ENCODE measurements at regions not wholly inside any gene's neighbourhood (a gene's known extent, or its start where the extent isn't known, plus 50 kb on each side); places are given as distances from the start of the nearest gene placed in this dataset.

DNA sequence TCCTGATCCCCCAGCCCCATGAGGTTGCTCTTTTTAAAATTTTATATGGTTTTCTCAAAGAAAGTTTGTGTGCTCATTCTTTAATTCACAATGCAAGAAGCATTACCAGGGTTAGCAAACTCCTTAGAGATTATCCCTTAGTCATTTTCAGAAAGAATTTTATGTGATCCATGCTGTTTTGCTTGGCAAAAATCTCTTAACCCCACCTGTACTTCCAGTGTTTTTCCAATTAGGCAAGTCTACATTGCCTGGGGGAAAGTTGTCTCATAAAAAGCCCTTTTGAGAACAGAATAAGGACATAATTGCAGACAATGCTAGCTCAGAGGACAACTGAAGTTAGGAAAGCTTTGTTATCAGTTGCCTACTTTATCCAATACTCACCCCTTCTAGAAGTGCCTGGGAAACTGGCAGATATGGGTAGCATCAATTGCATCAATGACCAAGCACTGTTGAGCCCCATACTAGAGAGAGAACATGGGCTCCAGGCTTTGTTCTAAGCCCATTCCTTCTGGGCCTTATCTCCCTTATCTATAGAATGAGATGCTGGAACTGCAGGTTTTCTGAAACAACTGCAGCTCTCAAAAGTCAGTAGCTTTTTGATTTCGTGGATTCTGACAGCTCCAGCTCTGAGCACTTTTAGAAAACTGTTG, 265.9 kb upstream of the SPHKAP start:
- TF ChIP-seq ZFP36L1 (CRISPR knock-in tag; IDR thresholded peaks at IDR 0.05) (no peak), REPIN1 (CRISPR knock-in tag; IDR thresholded peaks at IDR 0.05; ENCODE audit: borderline replicate concordance, low read depth) (no peak), PLRG1 (conservative IDR thresholded peaks at IDR 0.05) (no peak), JUNB (CRISPR knock-in tag; IDR thresholded peaks at IDR 0.05; ENCODE audit: borderline replicate concordance) (no peak), POLR2AphosphoS5 (IDR thresholded peaks at IDR 0.05; ENCODE audit: low read depth, low read length) (no peak), HMG20A (CRISPR knock-in tag; IDR thresholded peaks at IDR 0.05; ENCODE audit: borderline replicate concordance) (no peak)
- TF ChIP-seq, protein P1, sequence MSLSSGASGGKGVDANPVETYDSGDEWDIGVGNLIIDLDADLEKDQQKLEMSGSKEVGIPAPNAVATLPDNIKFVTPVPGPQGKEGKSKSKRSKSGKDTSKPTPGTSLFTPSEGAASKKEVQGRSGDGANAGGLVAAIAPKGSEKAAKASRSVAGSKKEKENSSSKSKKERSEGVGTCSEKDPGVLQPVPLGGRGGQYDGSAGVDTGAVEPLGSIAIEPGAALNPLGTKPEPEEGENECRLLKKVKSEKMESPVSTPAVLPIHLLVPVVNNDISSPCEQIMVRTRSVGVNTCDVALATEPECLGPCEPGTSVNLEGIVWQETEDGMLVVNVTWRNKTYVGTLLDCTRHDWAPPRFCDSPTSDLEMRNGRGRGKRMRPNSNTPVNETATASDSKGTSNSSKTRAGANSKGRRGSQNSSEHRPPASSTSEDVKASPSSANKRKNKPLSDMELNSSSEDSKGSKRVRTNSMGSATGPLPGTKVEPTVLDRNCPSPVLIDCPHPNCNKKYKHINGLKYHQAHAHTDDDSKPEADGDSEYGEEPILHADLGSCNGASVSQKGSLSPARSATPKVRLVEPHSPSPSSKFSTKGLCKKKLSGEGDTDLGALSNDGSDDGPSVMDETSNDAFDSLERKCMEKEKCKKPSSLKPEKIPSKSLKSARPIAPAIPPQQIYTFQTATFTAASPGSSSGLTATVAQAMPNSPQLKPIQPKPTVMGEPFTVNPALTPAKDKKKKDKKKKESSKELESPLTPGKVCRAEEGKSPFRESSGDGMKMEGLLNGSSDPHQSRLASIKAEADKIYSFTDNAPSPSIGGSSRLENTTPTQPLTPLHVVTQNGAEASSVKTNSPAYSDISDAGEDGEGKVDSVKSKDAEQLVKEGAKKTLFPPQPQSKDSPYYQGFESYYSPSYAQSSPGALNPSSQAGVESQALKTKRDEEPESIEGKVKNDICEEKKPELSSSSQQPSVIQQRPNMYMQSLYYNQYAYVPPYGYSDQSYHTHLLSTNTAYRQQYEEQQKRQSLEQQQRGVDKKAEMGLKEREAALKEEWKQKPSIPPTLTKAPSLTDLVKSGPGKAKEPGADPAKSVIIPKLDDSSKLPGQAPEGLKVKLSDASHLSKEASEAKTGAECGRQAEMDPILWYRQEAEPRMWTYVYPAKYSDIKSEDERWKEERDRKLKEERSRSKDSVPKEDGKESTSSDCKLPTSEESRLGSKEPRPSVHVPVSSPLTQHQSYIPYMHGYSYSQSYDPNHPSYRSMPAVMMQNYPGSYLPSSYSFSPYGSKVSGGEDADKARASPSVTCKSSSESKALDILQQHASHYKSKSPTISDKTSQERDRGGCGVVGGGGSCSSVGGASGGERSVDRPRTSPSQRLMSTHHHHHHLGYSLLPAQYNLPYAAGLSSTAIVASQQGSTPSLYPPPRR (CRISPR knock-in tag; IDR thresholded peaks at IDR 0.05; ENCODE audit: borderline replicate concordance): no peak

Data from HepG2 (cell line).